ENCODE measurements at regions not wholly inside any gene's neighbourhood (a gene's known extent, or its start where the extent isn't known, plus 50 kb on each side); places are given as distances from the start of the nearest gene placed in this dataset.

GRCh38 chr6:95293257-95293656, 284.1 kb upstream of the MANEA start:
- ChIA-PET POLR2A (no interaction called here), CTCF (no interaction called here)
- DNase-seq (ENCODE audit: low read depth, low spot score): no peak
- H3K4me3 ChIP-seq (ENCODE audit: low read depth, low read length): no peak overlapping the region
- TF ChIP-seq CTCF (IDR thresholded peaks at IDR 0.05; ENCODE audit: insufficient read depth, low read length, missing control alignments): no peak

GRCh38 chr6:95294043-95294442, 283.3 kb upstream of the MANEA start:
- TF ChIP-seq CTCF (IDR thresholded peaks at IDR 0.05; ENCODE audit: insufficient read depth, low read length, missing control alignments): no peak
- ChIA-PET POLR2A (no interaction called here), CTCF (no interaction called here)

GRCh38 chr6:95309545-95309944, 267.8 kb upstream of the MANEA start:
- ChIA-PET POLR2A (no interaction called here), CTCF (no interaction called here)
- no peak for DNase-seq (ENCODE audit: low read depth, low spot score)
- no peak overlapping the region for H3K4me3 ChIP-seq (ENCODE audit: low read depth, low read length)
- TF ChIP-seq CTCF (IDR thresholded peaks at IDR 0.05; ENCODE audit: insufficient read depth, low read length, missing control alignments): no peak

More at GRCh38 chr6:95294043-95294442, 283.3 kb upstream of the MANEA start:
- H3K4me3 ChIP-seq (ENCODE audit: low read depth, low read length): no peak overlapping the region
- DNase-seq (ENCODE audit: low read depth, low spot score): no peak

GRCh38 chr6:95318137-95318536, 259.2 kb upstream of the MANEA start:
- CTCF ChIA-PET: no interaction called here
- DNase-seq (ENCODE audit: low read depth, low spot score): no peak

GRCh38 chr6:95321126-95321525, 256.2 kb upstream of the MANEA start:
- TF ChIP-seq CTCF (IDR thresholded peaks at IDR 0.05; ENCODE audit: insufficient read depth, low read length, missing control alignments): no peak
- H3K4me3 ChIP-seq (ENCODE audit: low read depth, low read length): no peak overlapping the region
- ChIA-PET POLR2A (no interaction called here), CTCF (no interaction called here)
- DNase-seq (ENCODE audit: low read depth, low spot score): no peak

More at GRCh38 chr6:95318137-95318536, 259.2 kb upstream of the MANEA start:
- POLR2A ChIA-PET: no interaction called here
- TF ChIP-seq CTCF (IDR thresholded peaks at IDR 0.05; ENCODE audit: insufficient read depth, low read length, missing control alignments): no peak
- H3K4me3 ChIP-seq (ENCODE audit: low read depth, low read length): no peak overlapping the region

- TF ChIP-seq CTCF (IDR thresholded peaks at IDR 0.05; ENCODE audit: insufficient read depth, low read length, missing control alignments): no peak
- POLR2A ChIA-PET: no interaction called here
- DNase-seq (ENCODE audit: low read depth, low spot score): no peak
- H3K4me3 ChIP-seq (ENCODE audit: low read depth, low read length): no peak overlapping the region
- CTCF ChIA-PET: no interaction called here
These were observed 251.4 kb upstream of the MANEA start for GRCh38 chr6:95325916-95326315.
